ENCODE measurements at regions not wholly inside any gene's neighbourhood (a gene's known extent, or its start where the extent isn't known, plus 50 kb on each side); places are given as distances from the start of the nearest gene placed in this dataset.
"Not testable (repeated sequence)": the region's sequence is repeated elsewhere in the genome, so short reads cannot be mapped to it uniquely, and the experiment has no call there.

DNA sequence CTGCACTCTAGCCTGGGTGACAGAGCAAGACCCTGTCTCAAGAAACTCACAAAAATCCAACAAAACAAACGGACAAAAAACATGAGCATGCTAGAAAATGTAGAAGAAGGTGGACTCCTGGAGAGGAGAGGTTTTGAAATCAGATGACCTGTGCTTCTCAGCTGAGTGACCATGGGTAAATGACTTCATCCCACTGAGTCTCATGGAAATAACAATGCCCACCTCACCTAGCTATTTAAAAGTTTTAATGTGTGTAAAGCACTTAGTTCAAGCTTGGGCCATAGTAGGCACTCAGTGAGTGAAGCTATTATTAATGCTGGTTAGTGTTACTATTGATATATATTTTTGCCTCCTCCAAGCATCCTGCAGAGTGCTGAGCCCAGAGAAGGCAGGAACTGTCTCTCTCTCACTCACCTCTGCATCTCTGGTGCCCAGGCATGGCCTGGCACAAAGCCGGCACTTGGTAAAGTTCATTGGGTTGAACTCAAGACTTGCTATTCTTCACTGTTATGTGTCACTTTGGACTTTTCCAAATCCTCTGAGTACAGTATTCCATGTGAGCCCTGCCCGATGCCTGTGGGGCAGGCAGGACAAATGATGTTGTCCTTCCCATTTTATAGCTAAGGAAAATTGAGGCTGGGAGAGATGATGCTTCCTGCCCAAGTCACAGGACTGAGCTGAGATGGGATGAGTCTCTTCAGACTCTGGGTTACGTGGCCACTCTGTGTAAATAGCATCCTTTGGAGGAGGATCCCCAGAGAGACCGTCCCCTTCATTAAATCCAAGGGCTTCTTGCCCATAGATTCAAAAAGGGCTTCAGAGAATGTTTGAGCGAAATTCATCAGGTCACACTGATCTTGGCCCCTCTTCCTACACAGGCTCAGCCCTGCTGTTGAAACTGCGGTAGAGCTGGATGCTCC, 81.4 kb upstream of the EMX2 start:
- intact Hi-C loops (cut with DNase I, micrococcal nuclease), result no loop called here
- peak; percentile 6 for ATAC-seq
- DNase-seq, result no peak

DNA sequence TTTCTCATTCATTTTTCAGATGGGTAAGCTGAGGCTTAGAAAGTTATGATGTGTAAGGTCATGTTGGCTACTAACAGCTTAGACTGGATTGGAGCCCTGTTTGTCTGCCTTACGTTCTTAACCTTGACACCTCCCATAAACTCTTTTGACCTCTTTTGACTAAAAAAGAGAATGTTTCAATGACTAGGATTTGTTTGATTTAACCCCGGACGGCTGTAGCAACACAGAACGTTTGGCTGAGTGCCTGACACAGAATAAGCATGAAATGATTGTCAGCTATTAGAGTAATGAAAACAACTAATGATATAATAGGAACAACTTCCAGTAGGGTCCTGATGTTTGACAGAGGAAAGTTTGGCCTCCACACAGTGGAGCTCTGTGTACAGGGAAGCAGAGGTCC, 83.3 kb upstream of the PDZD8 start:
- no peak for DNase-seq
- ATAC-seq, result no peak
- intact Hi-C loops (cut with DNase I, micrococcal nuclease), result no loop called here

DNA sequence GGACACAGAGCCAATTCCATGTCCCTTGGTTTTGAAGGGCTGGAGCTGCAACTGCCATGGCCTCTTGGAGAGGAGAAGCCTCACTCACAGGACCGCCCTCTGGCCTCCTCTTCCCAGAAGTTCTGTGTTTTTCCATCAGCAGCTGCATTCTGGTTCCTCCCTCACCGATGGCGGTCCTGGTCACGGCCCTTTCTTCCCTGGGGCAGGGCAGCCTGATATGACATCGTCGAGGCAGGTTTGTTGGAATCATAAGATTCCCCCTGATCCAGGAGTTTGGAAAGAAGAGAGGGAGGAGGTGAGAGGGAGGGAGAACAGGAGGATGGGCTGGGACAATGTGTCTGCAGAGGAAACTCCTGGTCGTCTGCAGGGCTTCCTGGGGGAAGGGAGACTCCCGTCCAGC, 82.7 kb upstream of the PDZD8 start:
- ATAC-seq (no peak), DNase-seq (no peak)
- intact Hi-C loops (cut with DNase I, micrococcal nuclease), result no loop called here

DNA sequence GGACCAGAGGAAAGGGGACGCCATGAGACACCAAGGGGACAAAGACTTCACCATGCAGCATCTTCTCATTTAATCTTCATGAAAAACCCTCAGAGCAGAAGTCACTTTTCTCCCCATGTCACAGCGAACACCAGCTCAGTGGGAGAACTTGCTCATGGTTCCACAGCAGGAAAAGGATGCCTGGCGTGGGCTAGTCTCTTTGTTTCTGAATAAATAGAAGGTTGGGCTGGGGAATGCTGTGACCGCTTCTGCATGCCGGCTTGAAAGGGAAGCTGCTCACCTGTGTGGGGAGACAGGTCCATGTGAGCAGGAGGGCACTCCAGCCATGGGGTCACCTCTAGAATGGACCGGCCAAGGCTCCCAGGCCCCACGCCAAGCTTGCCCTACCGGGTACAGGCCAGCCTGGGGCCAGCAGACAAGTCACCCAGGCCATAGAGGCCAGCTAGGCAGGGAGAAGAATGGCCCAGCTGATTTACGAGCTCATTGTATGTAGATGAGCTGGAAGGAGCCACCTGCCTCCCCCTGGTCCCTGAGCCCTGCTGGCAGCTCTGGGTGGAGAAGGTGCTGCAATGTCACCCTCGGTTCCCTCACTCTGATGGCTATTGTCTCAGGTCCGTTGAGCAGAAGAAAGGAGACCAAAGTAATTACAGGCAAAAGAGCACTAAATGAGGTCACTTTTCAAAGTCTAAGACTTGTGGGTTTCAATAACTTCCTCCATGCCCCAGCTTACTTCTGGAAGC, 82.0 kb upstream of the PDZD8 start:
- intact Hi-C loops (cut with DNase I, micrococcal nuclease), result no loop called here
- ATAC-seq (no peak), DNase-seq (no peak)

DNA sequence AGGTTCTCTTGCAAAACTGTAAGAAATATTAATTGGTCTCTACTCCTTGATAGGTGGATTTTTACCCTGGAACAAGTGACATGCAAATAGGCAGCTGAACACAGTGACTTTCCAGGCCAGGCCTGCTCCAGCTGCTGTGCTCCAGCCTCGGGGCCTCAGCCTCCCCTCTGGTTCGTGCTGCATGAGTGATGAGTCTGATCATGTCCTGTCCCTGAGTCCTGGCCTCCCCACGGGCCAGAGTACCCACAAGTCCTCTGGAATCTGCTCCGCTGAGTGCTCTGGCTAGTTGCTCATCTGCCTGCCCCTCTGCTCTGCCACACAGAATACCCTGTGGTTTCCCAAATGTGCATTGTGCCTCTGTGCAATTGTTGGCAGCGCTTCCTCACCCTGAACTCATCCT, 80.1 kb upstream of the PDZD8 start:
- DNase-seq (no peak), ATAC-seq (no peak)
- intact Hi-C loops (cut with DNase I, micrococcal nuclease), result no loop called here

- intact Hi-C loops (cut with DNase I, micrococcal nuclease), result no loop called here
- no peak for ATAC-seq
- no peak for DNase-seq
These were observed 79.3 kb upstream of the PDZD8 start for GRCh38 chr10:117454502-117454901.

- intact Hi-C loops (cut with DNase I, micrococcal nuclease); ATAC-seq; DNase-seq: not testable (repeated sequence)
These were observed 78.2 kb upstream of the PDZD8 start for GRCh38 chr10:117453484-117453883.

DNA sequence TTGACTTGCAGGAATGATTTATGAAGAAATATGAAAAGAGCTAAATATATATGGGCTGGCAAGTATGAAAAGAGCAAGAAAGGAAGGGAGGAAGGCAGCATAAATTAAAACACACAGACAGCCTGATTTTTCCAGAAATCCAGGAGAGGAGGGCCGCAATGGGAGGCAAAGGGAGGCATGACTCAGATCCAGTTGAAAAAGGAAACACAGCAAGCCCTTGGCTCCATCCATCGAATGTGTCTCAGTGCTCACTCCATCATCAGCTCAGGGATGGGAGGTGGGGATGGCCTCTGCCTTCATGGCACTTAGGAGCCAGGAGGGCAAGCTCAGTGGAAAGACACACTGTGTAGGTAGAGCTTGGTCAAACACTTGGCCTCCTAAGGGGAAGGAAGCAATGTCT, 75.7 kb upstream of the PDZD8 start:
- DNase-seq (no peak), ATAC-seq (no peak)
- intact Hi-C loops (cut with DNase I, micrococcal nuclease), result no loop called here

DNA sequence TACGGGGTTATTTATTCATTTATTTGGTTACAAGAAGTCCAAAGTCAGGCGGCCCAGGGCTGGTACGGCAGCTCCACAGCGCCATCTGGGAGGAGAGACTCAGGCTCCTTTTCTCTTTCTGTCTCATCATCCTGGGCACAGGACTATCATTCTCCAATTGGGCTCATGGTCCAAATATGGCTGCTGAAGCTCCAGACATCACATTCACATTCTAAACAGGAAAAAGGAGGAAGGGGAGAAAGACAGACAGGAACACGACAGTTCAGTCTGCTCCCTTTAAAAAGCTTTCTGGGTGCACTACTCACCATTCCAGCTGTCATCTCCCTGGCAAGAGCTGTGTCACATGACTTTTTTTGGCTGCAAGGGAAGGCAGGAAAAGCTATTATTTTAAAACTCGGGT, 74.4 kb upstream of the PDZD8 start:
- intact Hi-C loops (cut with DNase I, micrococcal nuclease), result no loop called here
- peak in 1 of 2 donors; percentile 28 for DNase-seq
- ATAC-seq, result no peak

DNA sequence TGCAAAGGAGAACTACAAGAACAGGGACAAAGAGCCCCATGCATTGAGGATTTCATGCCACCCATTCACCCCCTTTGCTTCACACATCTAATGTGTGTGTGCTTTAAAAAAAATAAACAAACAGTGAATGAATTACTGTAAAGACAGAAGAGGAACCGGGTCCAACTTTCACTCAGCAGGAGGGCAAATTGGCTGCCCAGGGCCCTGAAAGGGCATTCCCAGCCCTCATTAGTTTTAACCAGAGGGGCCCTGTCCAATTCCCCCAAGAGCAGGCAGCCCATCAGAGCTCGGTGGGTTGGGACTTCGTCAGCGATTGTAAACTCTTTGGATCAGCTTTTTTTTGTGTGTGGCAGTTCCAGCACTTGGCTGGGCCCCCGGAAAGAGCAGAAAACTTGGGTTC, 73.6 kb upstream of the PDZD8 start:
- intact Hi-C loops (cut with DNase I, micrococcal nuclease), result no loop called here
- DNase-seq, result no peak
- ATAC-seq, result no peak

DNA sequence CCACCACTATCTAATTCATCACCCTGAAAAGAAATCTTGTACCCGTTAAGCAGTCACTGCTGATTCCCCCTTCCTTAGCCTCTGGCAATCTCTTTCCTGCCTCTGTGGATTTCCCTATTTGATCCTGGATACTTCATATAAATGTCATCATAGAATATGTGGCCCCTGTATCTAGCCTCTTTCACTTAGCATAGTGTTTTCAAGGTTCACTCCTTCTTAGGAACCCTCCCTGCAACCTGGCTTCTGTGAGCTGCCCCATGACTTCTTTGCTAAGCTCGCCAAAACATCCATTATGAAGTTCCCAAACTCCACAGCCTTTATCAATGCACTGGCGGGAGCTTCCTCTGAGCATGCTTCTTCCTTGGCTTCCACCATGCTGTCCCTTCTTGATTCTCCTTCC, 70.8 kb upstream of the PDZD8 start:
- intact Hi-C loops (cut with DNase I, micrococcal nuclease), result no loop called here
- DNase-seq (no peak), ATAC-seq (no peak)

- intact Hi-C loops (cut with DNase I, micrococcal nuclease), result no loop called here
- no peak for ATAC-seq
- no peak for DNase-seq
These were observed 69.3 kb upstream of the PDZD8 start for GRCh38 chr10:117444497-117445040.

- no peak for ATAC-seq
- DNase-seq, result no peak
- intact Hi-C loops (cut with DNase I, micrococcal nuclease), result no loop called here
These were observed 68.4 kb upstream of the PDZD8 start for GRCh38 chr10:117443686-117444041.

- peak; percentile 81 to 86 for DNase-seq
- ATAC-seq, result peak; percentile 95
- intact Hi-C loops (cut with DNase I, micrococcal nuclease), result no loop called here
These were observed 67.9 kb upstream of the PDZD8 start for GRCh38 chr10:117442944-117443685.

DNA sequence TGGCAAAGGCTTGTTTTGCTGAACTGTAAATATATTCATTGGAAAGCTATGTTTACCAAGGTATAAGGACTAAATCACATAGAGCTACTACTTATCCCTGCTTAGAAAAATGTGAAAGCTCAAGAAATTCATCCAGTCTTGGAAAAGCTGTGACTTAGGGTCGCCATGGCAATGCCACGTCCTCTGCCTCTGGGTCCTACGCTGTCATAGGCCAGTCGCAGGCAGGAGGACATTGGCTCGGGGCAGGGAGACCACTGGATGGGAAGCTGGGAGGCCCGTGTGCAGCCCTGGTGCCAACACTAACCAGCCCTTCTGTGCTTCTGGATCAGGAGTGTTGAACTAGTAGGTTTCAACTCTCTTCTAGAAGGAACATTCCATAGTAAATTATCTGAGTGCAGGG, 67.3 kb upstream of the PDZD8 start:
- intact Hi-C loops (cut with DNase I, micrococcal nuclease), result no loop called here
- no peak for ATAC-seq
- no peak for DNase-seq

GRCh38 chr10:117441812-117442443, 66.7 kb upstream of the PDZD8 start:
- intact Hi-C loops (cut with DNase I, micrococcal nuclease), result no loop called here
- no peak for ATAC-seq
- no peak for DNase-seq

- DNase-seq (no peak), ATAC-seq (no peak)
- intact Hi-C loops (cut with DNase I, micrococcal nuclease), result no loop called here
These were observed 66.1 kb upstream of the PDZD8 start for GRCh38 chr10:117441361-117441760.

GRCh38 chr10:117439243-117439912, 64.1 kb upstream of the PDZD8 start:
- DNase-seq (no peak), ATAC-seq (no peak)
- intact Hi-C loops (cut with DNase I, micrococcal nuclease), result no loop called here

DNA sequence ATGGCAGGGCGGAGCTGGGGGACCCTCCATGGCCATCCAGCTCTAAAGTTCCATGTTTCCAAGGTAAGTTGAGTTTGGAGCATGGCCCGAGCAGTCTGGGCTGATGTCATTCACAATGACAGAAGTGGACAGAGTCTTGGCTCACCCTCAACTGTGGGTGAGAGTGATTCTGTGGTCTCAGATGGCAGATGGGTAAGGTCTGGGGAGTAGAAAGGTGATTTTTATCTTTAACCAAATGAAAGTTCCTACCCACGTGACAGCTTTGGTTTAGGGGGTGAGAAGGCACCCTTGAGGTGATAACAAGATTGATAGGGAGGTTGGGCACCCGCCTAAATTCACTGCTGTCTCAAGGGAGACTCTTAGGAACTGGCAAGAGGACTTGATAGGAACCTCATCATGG, 57.6 kb upstream of the PDZD8 start:
- DNase-seq, result no peak
- ATAC-seq, result no peak
- intact Hi-C loops (cut with DNase I, micrococcal nuclease), result no loop called here
